ENCODE measurements at regions not wholly inside any gene's neighbourhood (a gene's known extent, or its start where the extent isn't known, plus 50 kb on each side); places are given as distances from the start of the nearest gene placed in this dataset.
"Not testable (repeated sequence)": the region's sequence is repeated elsewhere in the genome, so short reads cannot be mapped to it uniquely, and the experiment has no call there.

GRCh38 chr16:60407034-60407433, 1629.2 kb downstream of the CDH8 start:
- no peak for DNase-seq (ENCODE audit: low read depth)
- CTCF ChIA-PET: no interaction called here
- POLR2A ChIA-PET: no interaction called here
- Histone ChIP-seq H3K4me3 (ENCODE audit: low read depth, low read length) (no peak overlapping the region), H3K27me3 (ENCODE audit: control insufficient read depth, insufficient read depth, low read length) (no peaks in the 10 kb centered on the region), H3K36me3 (ENCODE audit: control insufficient read depth, insufficient read depth, low read length) (no peaks in the 10 kb centered on the region)
- no peak for TF ChIP-seq CTCF (IDR thresholded peaks at IDR 0.05; ENCODE audit: insufficient read depth, low read depth, low read length)

- no peaks in the 10 kb centered on the region for H3K36me3 ChIP-seq (ENCODE audit: control insufficient read depth, insufficient read depth, low read length)
- no peak for DNase-seq (ENCODE audit: low read depth)
- ChIA-PET POLR2A (no interaction called here), CTCF (interaction anchor here (0.6 kb wide), 1 partner anchor 1659 kb away, joined by 3 read pairs; no protein-coding TSS in a partner anchor)
- no peaks in the 10 kb centered on the region for H3K27me3 ChIP-seq (ENCODE audit: control insufficient read depth, insufficient read depth, low read length)
- H3K4me3 ChIP-seq (ENCODE audit: low read depth, low read length): no peak overlapping the region
- no peak for TF ChIP-seq CTCF (IDR thresholded peaks at IDR 0.05; ENCODE audit: insufficient read depth, low read depth, low read length)
Measured at GRCh38 chr16:60405286-60405685, 1631.0 kb downstream of the CDH8 start.

GRCh38 chr16:60404401-60404800, 1631.8 kb downstream of the CDH8 start:
- Histone ChIP-seq H3K36me3 (ENCODE audit: control insufficient read depth, insufficient read depth, low read length) (no peaks in the 10 kb centered on the region), H3K4me3 (ENCODE audit: low read depth, low read length) (no peak overlapping the region), H3K27me3 (ENCODE audit: control insufficient read depth, insufficient read depth, low read length) (no peaks in the 10 kb centered on the region)
- POLR2A ChIA-PET: no interaction called here
- CTCF ChIA-PET: no interaction called here
- TF ChIP-seq CTCF (IDR thresholded peaks at IDR 0.05; ENCODE audit: insufficient read depth, low read depth, low read length): no peak
- DNase-seq (ENCODE audit: low read depth): no peak

- CTCF ChIA-PET; H3K36me3 ChIP-seq (ENCODE audit: control insufficient read depth, insufficient read depth, low read length); H3K4me3 ChIP-seq (ENCODE audit: low read depth, low read length); POLR2A ChIA-PET; DNase-seq (ENCODE audit: low read depth); H3K27me3 ChIP-seq (ENCODE audit: control insufficient read depth, insufficient read depth, low read length): not testable (repeated sequence)
Measured at GRCh38 chr16:60402941-60403340, 1633.3 kb downstream of the CDH8 start.

- Histone ChIP-seq H3K4me3 (ENCODE audit: low read depth, low read length) (no peak overlapping the region), H3K27me3 (ENCODE audit: control insufficient read depth, insufficient read depth, low read length) (no peaks in the 10 kb centered on the region), H3K36me3 (ENCODE audit: control insufficient read depth, insufficient read depth, low read length) (no peaks in the 10 kb centered on the region)
- ChIA-PET POLR2A (no interaction called here), CTCF (no interaction called here)
- TF ChIP-seq CTCF (IDR thresholded peaks at IDR 0.05; ENCODE audit: insufficient read depth, low read depth, low read length): no peak
- DNase-seq (ENCODE audit: low read depth): no peak
Measured at GRCh38 chr16:60392380-60392779, 1643.9 kb downstream of the CDH8 start.

GRCh38 chr16:60371591-60371990, 1637.5 kb upstream of the GOT2 start:
- POLR2A ChIA-PET: no interaction called here
- Histone ChIP-seq H3K36me3 (ENCODE audit: control insufficient read depth, insufficient read depth, low read length) (no peaks in the 10 kb centered on the region), H3K27me3 (ENCODE audit: control insufficient read depth, insufficient read depth, low read length) (no peaks in the 10 kb centered on the region), H3K4me3 (ENCODE audit: low read depth, low read length) (no peak overlapping the region)
- no peak for DNase-seq (ENCODE audit: low read depth)
- CTCF ChIA-PET: no interaction called here
- no peak for TF ChIP-seq CTCF (IDR thresholded peaks at IDR 0.05; ENCODE audit: insufficient read depth, low read depth, low read length)

Measured in BJ (cell line).